H9 (cell line): ENCODE measurements at regions not wholly inside any gene's neighbourhood (a gene's known extent, or its start where the extent isn't known, plus 50 kb on each side); places are given as distances from the start of the nearest gene placed in this dataset.

Experiments used
- DNase-seq: peaks from one replicate; pipeline ENCODE4 v3.0.0-alpha.2; 2017
- H2AFZ ChIP-seq: one replicate; pipeline ENCODE4 v1.6.1; 2013; ENCODE audit warnings: mild to moderate bottlenecking, low read length, control low read depth, moderate library complexity
- H2AK5ac ChIP-seq: 2 replicates; pipeline ENCODE4 v1.6.1; 2013; ENCODE audit warnings: low read length, control low read depth, mixed read lengths; ENCODE audit not compliant: insufficient read length
- H2BK120ac ChIP-seq: one replicate; pipeline ENCODE4 v1.6.1; 2013; ENCODE audit warnings: low read depth, mild to moderate bottlenecking, low read length, control low read depth, inconsistent platforms; ENCODE audit not compliant: poor library complexity, severe bottlenecking
- H2BK12ac ChIP-seq: 2 replicates; pipeline ENCODE4 v1.6.1; 2013; ENCODE audit warnings: low read length, control low read depth, mixed read lengths, low read depth; ENCODE audit not compliant: insufficient read length
- H2BK15ac ChIP-seq: 2 replicates; pipeline ENCODE4 v1.6.1; 2013; ENCODE audit warnings: low read depth, low read length, control low read depth
- H2BK20ac ChIP-seq: one replicate; pipeline ENCODE4 v1.6.1; 2013; ENCODE audit warnings: low read depth, mild to moderate bottlenecking, low read length, control low read depth, inconsistent platforms; ENCODE audit not compliant: poor library complexity, severe bottlenecking
- H2BK5ac ChIP-seq: 2 replicates; pipeline ENCODE4 v1.6.1; 2013; ENCODE audit warnings: low read length, control low read depth, mixed read lengths; ENCODE audit not compliant: insufficient read length
- H3K14ac ChIP-seq: 2 replicates; pipeline ENCODE4 v1.6.1; 2013; ENCODE audit warnings: low read length, control low read depth; ENCODE audit not compliant: insufficient read depth
- H3K18ac ChIP-seq: 2 replicates; pipeline ENCODE4 v1.6.1; 2013; ENCODE audit warnings: low read depth, mild to moderate bottlenecking, mixed read lengths, low read length, control low read depth; ENCODE audit not compliant: insufficient read length
- H3K23ac ChIP-seq: 2 replicates; pipeline ENCODE4 v1.6.1; 2013; ENCODE audit warnings: low read length, control low read depth, mixed read lengths, low read depth; ENCODE audit not compliant: insufficient read length
- H3K23me2 ChIP-seq: 2 replicates; pipeline ENCODE4 v1.6.1; 2013; ENCODE audit warnings: low read depth, mild to moderate bottlenecking, mixed read lengths, low read length, control low read depth; ENCODE audit not compliant: insufficient read length, poor library complexity, severe bottlenecking
- H3K27ac ChIP-seq: 2 replicates; pipeline ENCODE4 v1.5.1; 2013; ENCODE audit warnings: low read length, control low read depth, mixed read lengths, low read depth; ENCODE audit not compliant: insufficient read length
- H3K27me3 ChIP-seq: 2 replicates; pipeline ENCODE4 v1.6.1; 2013; ENCODE audit warnings: low read length, control low read depth, inconsistent platforms; ENCODE audit not compliant: insufficient read depth
- H3K4ac ChIP-seq: 2 replicates; pipeline ENCODE4 v1.6.1; 2013; ENCODE audit warnings: low read depth, mild to moderate bottlenecking, control low read depth, inconsistent platforms, low read length, moderate library complexity
- H3K4me1 ChIP-seq: 2 replicates; pipeline ENCODE4 v1.6.1; 2013; ENCODE audit warnings: low read length, control low read depth, inconsistent platforms; ENCODE audit not compliant: insufficient read depth
- H3K4me2 ChIP-seq: 2 replicates; pipeline ENCODE4 v1.6.1; 2013; ENCODE audit warnings: low read length, control low read depth, mixed read lengths; ENCODE audit not compliant: insufficient read length, insufficient read depth
- H3K56ac ChIP-seq: 2 replicates; pipeline ENCODE4 v1.6.1; 2013; ENCODE audit warnings: low read depth, mild to moderate bottlenecking, mixed read lengths, low read length, control low read depth; ENCODE audit not compliant: insufficient read length
- H3K79me1 ChIP-seq: 2 replicates; pipeline ENCODE4 v1.6.1; 2013; ENCODE audit warnings: low read depth, mild to moderate bottlenecking, moderate library complexity, low read length, control low read depth, inconsistent platforms; ENCODE audit not compliant: insufficient read depth, poor library complexity, severe bottlenecking
- H3K79me2 ChIP-seq: 2 replicates; pipeline ENCODE4 v1.6.1; 2013; ENCODE audit warnings: low read length, control low read depth, inconsistent platforms; ENCODE audit not compliant: insufficient read depth
- H3K9ac ChIP-seq: 2 replicates; pipeline ENCODE4 v1.6.1; 2013; ENCODE audit warnings: low read length, control low read depth, mixed read lengths; ENCODE audit not compliant: insufficient read length; ENCODE audit errors: extremely low read depth
- H3K9me3 ChIP-seq: one replicate; pipeline ENCODE4 v1.6.1; 2013; ENCODE audit warnings: low read depth, low read length, inconsistent platforms; ENCODE audit not compliant: control insufficient read depth
- H3T11ph ChIP-seq: one replicate; pipeline ENCODE4 v1.6.1; 2013; ENCODE audit warnings: mild to moderate bottlenecking, low read length, control low read depth, inconsistent platforms
- H4K20me1 ChIP-seq: one replicate; pipeline ENCODE4 v1.6.1; 2013; ENCODE audit not compliant: control insufficient read depth, insufficient read length, insufficient read depth
- H4K5ac ChIP-seq: 2 replicates; pipeline ENCODE4 v1.6.1; 2013; ENCODE audit warnings: low read depth, mild to moderate bottlenecking, mixed read lengths, low read length, control low read depth; ENCODE audit not compliant: insufficient read length
- H4K8ac ChIP-seq: replicated peaks from 2 replicates; pipeline ENCODE4 v1.6.1; 2013; ENCODE audit warnings: low read length, control low read depth, mixed read lengths, low read depth; ENCODE audit not compliant: insufficient read length
- H4K91ac ChIP-seq: 2 replicates; pipeline ENCODE4 v1.6.1; 2013; ENCODE audit warnings: low read depth, mild to moderate bottlenecking, moderate library complexity, mixed read lengths, low read length, control low read depth; ENCODE audit not compliant: insufficient read length
- H3K27ac Mint-ChIP-seq, 3 experiments: 2 replicates in 2 of 3; 3 replicates in 1 of 3; pipeline ENCODE4 v1.8.0; 2020 to 2021; ENCODE audit warnings: mixed read lengths in 3 of 3, mild to moderate bottlenecking in 1 of 3, moderate library complexity in 1 of 3
- H3K27me3 Mint-ChIP-seq: 2 replicates; pipeline ENCODE4 v1.8.0; 2021; ENCODE audit warnings: low read depth, mild to moderate bottlenecking, moderate library complexity, mixed read lengths
- H3K36me3 Mint-ChIP-seq, 3 experiments: 2 replicates in 2 of 3; 3 replicates in 1 of 3; pipeline ENCODE4 v1.8.0; 2020 to 2021; ENCODE audit warnings: low read depth in 3 of 3, mixed read lengths in 3 of 3; ENCODE audit not compliant: insufficient read depth in 1 of 3
- H3K4me1 Mint-ChIP-seq, 2 experiments: 2 replicates each; pipeline ENCODE4 v1.8.0; 2020; ENCODE audit warnings: mixed read lengths in 2 of 2
- H3K4me3 Mint-ChIP-seq, 2 experiments: 2 replicates in 1 of 2; 3 replicates in 1 of 2; pipeline ENCODE4 v1.8.0; 2020 to 2021; ENCODE audit warnings: mild to moderate bottlenecking in 2 of 2, mixed read lengths in 2 of 2, moderate library complexity in 1 of 2
- H3K9me3 Mint-ChIP-seq, 2 experiments: 2 replicates in 1 of 2; 3 replicates in 1 of 2; pipeline ENCODE4 v1.8.0; 2020; ENCODE audit warnings: mild to moderate bottlenecking in 2 of 2, mixed read lengths in 2 of 2, moderate library complexity in 1 of 2
- WGBS: extraction: QIAGEN DNeasy Blood & Tissue Kit; methylation state at CpG from one replicate; pipeline ENCODE4 v1.1.7; 2013; ENCODE audit warnings: missing lambda C conversion rate, low lambda C conversion rate, mixed read lengths; ENCODE audit not compliant: insufficient read length; ENCODE audit errors: extremely low coverage; 5-methylcytosine and 5-hydroxymethylcytosine counted together
- TF ChIP-seq, protein P1 (sequence below): fragments of 200-600 bp; sonication (generic); conservative IDR thresholded peaks from 3 replicates; pipeline ENCODE4 v1.8.0; 2021; ENCODE audit warnings: antibody characterized with exemption, mild to moderate bottlenecking

DNA sequence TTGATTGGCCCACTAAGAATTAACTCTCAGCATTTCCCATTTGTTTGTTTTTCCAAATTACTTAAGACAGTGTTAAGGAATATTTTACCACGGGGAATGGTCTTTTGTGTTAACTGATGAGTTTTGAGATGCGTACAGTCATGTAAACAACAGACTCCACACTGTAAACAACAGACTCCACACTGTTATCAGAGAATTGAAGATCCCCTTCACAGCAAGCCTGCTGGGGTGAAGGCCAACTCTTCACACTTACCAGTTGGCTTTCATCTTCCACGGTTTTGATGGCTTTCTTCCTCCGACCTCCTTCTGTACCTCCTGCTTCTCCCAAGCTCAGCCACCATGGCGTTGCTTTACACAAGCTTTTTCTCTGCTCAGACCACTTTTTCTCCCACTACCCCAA lies 166.8 kb downstream of the TMEM200C start:
- Mint-ChIP-seq H3K4me1 (peaks cover 6 to 11% of the 10 kb centered on the region in 2 experiments), H3K4me3 (no peak overlapping the region), H3K9me3 (no peaks in the 10 kb centered on the region), H3K36me3 (no peaks in the 10 kb centered on the region), H3K27ac (no peak overlapping the region), H3K27me3 (no peaks in the 10 kb centered on the region; the same call in 1 of the 2 replicates)
- TF ChIP-seq, protein P1, sequence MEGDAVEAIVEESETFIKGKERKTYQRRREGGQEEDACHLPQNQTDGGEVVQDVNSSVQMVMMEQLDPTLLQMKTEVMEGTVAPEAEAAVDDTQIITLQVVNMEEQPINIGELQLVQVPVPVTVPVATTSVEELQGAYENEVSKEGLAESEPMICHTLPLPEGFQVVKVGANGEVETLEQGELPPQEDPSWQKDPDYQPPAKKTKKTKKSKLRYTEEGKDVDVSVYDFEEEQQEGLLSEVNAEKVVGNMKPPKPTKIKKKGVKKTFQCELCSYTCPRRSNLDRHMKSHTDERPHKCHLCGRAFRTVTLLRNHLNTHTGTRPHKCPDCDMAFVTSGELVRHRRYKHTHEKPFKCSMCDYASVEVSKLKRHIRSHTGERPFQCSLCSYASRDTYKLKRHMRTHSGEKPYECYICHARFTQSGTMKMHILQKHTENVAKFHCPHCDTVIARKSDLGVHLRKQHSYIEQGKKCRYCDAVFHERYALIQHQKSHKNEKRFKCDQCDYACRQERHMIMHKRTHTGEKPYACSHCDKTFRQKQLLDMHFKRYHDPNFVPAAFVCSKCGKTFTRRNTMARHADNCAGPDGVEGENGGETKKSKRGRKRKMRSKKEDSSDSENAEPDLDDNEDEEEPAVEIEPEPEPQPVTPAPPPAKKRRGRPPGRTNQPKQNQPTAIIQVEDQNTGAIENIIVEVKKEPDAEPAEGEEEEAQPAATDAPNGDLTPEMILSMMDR: no peak
- Histone ChIP-seq H3K9me3 (no peaks in the 10 kb centered on the region), H3K23ac (no peak overlapping the region), H4K91ac (no peak overlapping the region), H4K5ac (no peak overlapping the region), H2AK5ac (no peak overlapping the region), H2BK15ac (no peak overlapping the region), H3K4me2 (no peak overlapping the region), H2BK120ac (no peak overlapping the region), H2BK12ac (no peak overlapping the region), H3K4me1 (no peaks in the 10 kb centered on the region), H3K56ac (no peak overlapping the region), H2BK20ac (no peak overlapping the region), H3K14ac (no peak overlapping the region), H4K20me1 (no peaks in the 10 kb centered on the region), H3K18ac (no peak overlapping the region), H3K79me1 (no peaks in the 10 kb centered on the region), H4K8ac (no peak overlapping the region), H3K4ac (no peak overlapping the region), H2AFZ (no peak overlapping the region), H3K23me2 (no peaks in the 10 kb centered on the region), H3K9ac (no peak overlapping the region), H3K27ac (no peak overlapping the region), H3K79me2 (no peaks in the 10 kb centered on the region), H3T11ph (no peak overlapping the region), H2BK5ac (no peak overlapping the region), H3K27me3 (no peaks in the 10 kb centered on the region)
- DNase-seq: no peak
- WGBS: no CpG with 5 or more reads among the region's 5 CpGs
